SK-N-SH treated with all-trans-retinoic acid at 6 μM for 48 hours (cell line): ENCODE measurements at regions not wholly inside any gene's neighbourhood (a gene's known extent, or its start where the extent isn't known, plus 50 kb on each side); places are given as distances from the start of the nearest gene placed in this dataset.

Experiments used
- ARNTL ChIP-seq: fragments of 450-650 bp; formaldehyde crosslinking; IDR thresholded peaks from 2 replicates; pipeline ENCODE4 v1.5.0; 2020; ENCODE audit warnings: low read depth, mild to moderate bottlenecking, moderate library complexity, borderline replicate concordance
- GLIS3 ChIP-seq: fragments of 250-450 bp; sonication (Bioruptor Pico); IDR thresholded peaks from 2 replicates; pipeline ENCODE4 v1.5.0; 2020; ENCODE audit warnings: mild to moderate bottlenecking, moderate library complexity
- OSR1 ChIP-seq: fragments of 250-450 bp; sonication (Bioruptor Pico); IDR thresholded peaks from 2 replicates; pipeline ENCODE4 v1.8.0; 2022; ENCODE audit warnings: moderate library complexity, mild to moderate bottlenecking, inconsistent platforms
- ZFP30 ChIP-seq: fragments of 450-650 bp; formaldehyde crosslinking; IDR thresholded peaks from 2 replicates; pipeline ENCODE4 v1.5.0; 2022; ENCODE audit warnings: mild to moderate bottlenecking, moderate library complexity
- TF ChIP-seq, protein P1 (sequence below): fragments of 250-450 bp; sonication (Bioruptor Pico); IDR thresholded peaks from 2 replicates; pipeline ENCODE4 v1.8.0; 2020; ENCODE audit warnings: mild to moderate bottlenecking, moderate library complexity, borderline replicate concordance
- TF ChIP-seq, protein P2 (sequence below): fragments of 250-450 bp; sonication (Bioruptor Pico); IDR thresholded peaks from 2 replicates; pipeline ENCODE4 v1.5.0; 2020; ENCODE audit warnings: mild to moderate bottlenecking, moderate library complexity
- TF ChIP-seq, protein P3 (sequence below): fragments of 250-450 bp; sonication (Bioruptor Pico); IDR thresholded peaks from 2 replicates; pipeline ENCODE4 v1.5.1; 2020; ENCODE audit warnings: low read depth, mild to moderate bottlenecking, moderate library complexity

DNA sequence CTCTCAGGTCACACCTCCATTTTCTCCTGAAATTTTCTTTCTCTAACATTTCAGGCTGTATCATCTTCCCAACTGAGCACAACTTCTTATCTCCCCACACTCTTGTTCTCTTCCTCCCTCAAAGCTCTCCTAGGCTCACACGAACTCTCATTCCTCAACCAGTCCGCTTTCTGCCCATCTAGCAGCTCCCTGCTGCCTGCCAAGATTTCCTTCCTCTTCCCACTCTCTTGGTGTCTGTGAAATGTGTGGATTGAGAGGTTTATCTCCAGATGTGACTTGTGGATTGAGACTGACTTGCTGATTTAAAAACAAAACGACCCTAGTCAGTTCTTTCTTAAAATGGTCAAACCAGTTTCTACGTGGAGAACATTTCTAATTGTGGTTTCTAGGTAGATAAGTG is 106.3 kb downstream of the MTNR1B start:
- TF ChIP-seq ZFP30 (CRISPR knock-in tag) (no peak), OSR1 (no peak), GLIS3 (CRISPR knock-in tag) (no peak), ARNTL (CRISPR knock-in tag) (no peak)
- TF ChIP-seq, protein P1, sequence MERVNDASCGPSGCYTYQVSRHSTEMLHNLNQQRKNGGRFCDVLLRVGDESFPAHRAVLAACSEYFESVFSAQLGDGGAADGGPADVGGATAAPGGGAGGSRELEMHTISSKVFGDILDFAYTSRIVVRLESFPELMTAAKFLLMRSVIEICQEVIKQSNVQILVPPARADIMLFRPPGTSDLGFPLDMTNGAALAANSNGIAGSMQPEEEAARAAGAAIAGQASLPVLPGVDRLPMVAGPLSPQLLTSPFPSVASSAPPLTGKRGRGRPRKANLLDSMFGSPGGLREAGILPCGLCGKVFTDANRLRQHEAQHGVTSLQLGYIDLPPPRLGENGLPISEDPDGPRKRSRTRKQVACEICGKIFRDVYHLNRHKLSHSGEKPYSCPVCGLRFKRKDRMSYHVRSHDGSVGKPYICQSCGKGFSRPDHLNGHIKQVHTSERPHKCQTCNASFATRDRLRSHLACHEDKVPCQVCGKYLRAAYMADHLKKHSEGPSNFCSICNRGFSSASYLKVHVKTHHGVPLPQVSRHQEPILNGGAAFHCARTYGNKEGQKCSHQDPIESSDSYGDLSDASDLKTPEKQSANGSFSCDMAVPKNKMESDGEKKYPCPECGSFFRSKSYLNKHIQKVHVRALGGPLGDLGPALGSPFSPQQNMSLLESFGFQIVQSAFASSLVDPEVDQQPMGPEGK (CRISPR knock-in tag): no peak
- TF ChIP-seq, protein P2, sequence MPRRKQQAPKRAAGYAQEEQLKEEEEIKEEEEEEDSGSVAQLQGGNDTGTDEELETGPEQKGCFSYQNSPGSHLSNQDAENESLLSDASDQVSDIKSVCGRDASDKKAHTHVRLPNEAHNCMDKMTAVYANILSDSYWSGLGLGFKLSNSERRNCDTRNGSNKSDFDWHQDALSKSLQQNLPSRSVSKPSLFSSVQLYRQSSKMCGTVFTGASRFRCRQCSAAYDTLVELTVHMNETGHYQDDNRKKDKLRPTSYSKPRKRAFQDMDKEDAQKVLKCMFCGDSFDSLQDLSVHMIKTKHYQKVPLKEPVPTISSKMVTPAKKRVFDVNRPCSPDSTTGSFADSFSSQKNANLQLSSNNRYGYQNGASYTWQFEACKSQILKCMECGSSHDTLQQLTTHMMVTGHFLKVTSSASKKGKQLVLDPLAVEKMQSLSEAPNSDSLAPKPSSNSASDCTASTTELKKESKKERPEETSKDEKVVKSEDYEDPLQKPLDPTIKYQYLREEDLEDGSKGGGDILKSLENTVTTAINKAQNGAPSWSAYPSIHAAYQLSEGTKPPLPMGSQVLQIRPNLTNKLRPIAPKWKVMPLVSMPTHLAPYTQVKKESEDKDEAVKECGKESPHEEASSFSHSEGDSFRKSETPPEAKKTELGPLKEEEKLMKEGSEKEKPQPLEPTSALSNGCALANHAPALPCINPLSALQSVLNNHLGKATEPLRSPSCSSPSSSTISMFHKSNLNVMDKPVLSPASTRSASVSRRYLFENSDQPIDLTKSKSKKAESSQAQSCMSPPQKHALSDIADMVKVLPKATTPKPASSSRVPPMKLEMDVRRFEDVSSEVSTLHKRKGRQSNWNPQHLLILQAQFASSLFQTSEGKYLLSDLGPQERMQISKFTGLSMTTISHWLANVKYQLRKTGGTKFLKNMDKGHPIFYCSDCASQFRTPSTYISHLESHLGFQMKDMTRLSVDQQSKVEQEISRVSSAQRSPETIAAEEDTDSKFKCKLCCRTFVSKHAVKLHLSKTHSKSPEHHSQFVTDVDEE (CRISPR knock-in tag): no peak
- TF ChIP-seq, protein P3, sequence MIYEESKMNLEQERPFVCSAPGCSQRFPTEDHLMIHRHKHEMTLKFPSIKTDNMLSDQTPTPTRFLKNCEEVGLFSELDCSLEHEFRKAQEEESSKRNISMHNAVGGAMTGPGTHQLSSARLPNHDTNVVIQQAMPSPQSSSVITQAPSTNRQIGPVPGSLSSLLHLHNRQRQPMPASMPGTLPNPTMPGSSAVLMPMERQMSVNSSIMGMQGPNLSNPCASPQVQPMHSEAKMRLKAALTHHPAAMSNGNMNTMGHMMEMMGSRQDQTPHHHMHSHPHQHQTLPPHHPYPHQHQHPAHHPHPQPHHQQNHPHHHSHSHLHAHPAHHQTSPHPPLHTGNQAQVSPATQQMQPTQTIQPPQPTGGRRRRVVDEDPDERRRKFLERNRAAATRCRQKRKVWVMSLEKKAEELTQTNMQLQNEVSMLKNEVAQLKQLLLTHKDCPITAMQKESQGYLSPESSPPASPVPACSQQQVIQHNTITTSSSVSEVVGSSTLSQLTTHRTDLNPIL: no peak
